Esophagus (tissue), 2 donors: ENCODE measurements at regions not wholly inside any gene's neighbourhood (a gene's known extent, or its start where the extent isn't known, plus 50 kb on each side); places are given as distances from the start of the nearest gene placed in this dataset.
"Not testable (repeated sequence)": the region's sequence is repeated elsewhere in the genome, so short reads cannot be mapped to it uniquely, and the experiment has no call there.

ENCODE experiments used
- H3K27ac ChIP-seq, 2 donors: one replicate each; pipeline ENCODE4 v1.5.1; 2013; ENCODE audit warnings: low read depth in 2 of 2, mild to moderate bottlenecking in 2 of 2, inconsistent platforms in 1 of 2, low read length in 1 of 2, moderate library complexity in 1 of 2
- H3K27me3 ChIP-seq, 2 donors: one replicate each; pipeline ENCODE4 v1.6.1; 2013; ENCODE audit warnings: low read length in 2 of 2, control low read depth in 1 of 2, mild to moderate bottlenecking in 1 of 2; ENCODE audit not compliant: insufficient read depth in 2 of 2, control insufficient read depth in 1 of 2
- H3K36me3 ChIP-seq, 2 donors: one replicate each; pipeline ENCODE4 v1.6.1; 2013; ENCODE audit warnings: low read length in 1 of 2; ENCODE audit not compliant: control insufficient read depth in 2 of 2, insufficient read depth in 2 of 2
- H3K4me1 ChIP-seq, 2 donors: one replicate each; pipeline ENCODE4 v1.6.1; 2013; ENCODE audit warnings: low read length in 1 of 2; ENCODE audit not compliant: control insufficient read depth in 2 of 2, insufficient read depth in 2 of 2
- H3K4me3 ChIP-seq, 2 donors: one replicate each; pipeline ENCODE4 v1.5.1; 2013; ENCODE audit warnings: low read length in 2 of 2, mild to moderate bottlenecking in 2 of 2, low read depth in 1 of 2, moderate library complexity in 1 of 2
- H3K9me3 ChIP-seq, 2 donors: one replicate each; pipeline ENCODE4 v1.6.1; 2013; ENCODE audit warnings: mild to moderate bottlenecking in 2 of 2, low read depth in 1 of 2, low read length in 1 of 2, moderate library complexity in 1 of 2; ENCODE audit not compliant: control insufficient read depth in 2 of 2, insufficient read depth in 1 of 2
- WGBS, 2 donors: extraction: QIAGEN DNeasy Blood & Tissue Kit; methylation state at CpG; one replicate each; pipeline ENCODE4 v1.1.7; 2013; 5-methylcytosine and 5-hydroxymethylcytosine counted together
- donor health status: healthy with polysubstance abuse.
- donor health status: Bipolar disorder and iron deficiency.

DNA sequence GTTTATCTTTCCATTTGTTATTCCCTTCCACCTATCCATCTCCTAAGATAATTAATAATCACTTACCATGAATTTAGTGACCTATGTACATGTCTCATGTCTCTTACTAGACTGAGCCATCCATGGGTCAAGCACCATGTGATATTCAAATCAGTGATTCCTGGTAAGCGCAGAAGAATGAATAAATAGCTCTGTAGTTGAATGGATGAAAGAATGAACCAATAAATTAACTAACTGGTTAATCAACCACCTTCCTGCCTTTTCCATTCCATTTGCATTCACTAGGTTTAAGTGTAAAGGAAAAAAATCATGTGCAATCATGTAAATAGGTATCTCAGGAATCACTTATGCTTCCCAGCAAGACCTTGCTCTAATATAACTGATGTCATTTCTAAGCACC lies 779.5 kb downstream of the NTRK3 start:
- H3K27me3 ChIP-seq: no peaks in the 10 kb centered on the region
- H3K4me1 ChIP-seq: no peaks in the 10 kb centered on the region
- no peak overlapping the region for H3K4me3 ChIP-seq
- 91 to 100% methylated on average over 1 of the region's 1 CpG for WGBS, 2 donors
- no peaks in the 10 kb centered on the region for H3K36me3 ChIP-seq
- H3K27ac ChIP-seq: no peak overlapping the region
- H3K9me3 ChIP-seq: no peaks in the 10 kb centered on the region

DNA sequence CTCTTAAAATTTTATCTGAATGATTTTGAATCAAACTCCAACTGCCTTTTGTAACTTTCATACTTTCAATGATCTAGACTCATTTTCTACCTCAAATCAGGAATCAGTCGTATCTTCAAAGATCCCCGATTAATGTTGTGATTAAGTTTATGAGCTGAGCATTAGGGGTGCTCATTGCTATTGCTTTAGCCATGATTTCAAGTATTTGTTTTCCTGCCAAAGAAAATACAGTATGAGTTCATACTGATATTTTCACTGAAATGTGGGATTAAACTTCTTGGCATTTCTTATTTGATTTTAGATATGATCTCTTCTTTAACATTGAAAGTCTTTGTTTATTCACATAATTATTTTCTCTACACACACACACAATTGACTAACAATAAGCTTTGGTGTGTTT lies 785.6 kb downstream of the NTRK3 start:
- WGBS, 2 donors: 28 to 40% methylated on average over 2 of the region's 2 CpGs
- Histone ChIP-seq H3K27me3 (no peaks in the 10 kb centered on the region), H3K36me3 (no peaks in the 10 kb centered on the region), H3K9me3 (no peaks in the 10 kb centered on the region), H3K4me3 (no peak overlapping the region), H3K27ac (no peak overlapping the region), H3K4me1 (no peaks in the 10 kb centered on the region)

DNA sequence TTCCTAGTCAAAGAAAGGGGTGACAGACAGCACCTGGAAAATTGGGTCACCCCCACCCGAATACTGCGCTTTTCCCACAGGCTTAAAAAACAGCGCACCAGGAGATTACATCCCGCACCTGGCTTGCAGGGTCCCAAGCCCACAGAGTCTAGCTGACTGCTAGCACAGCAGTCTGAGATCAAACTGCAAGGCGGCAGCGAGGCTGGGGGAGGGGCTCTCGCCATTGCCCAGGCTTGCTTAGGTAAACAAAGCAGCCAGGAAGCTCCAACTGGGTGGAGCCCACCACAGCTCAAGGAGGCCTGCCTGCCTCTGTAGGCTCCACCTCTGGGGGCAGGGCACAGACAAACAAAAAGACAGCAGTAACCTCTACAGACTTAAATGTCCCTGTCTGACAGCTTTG lies 792.6 kb downstream of the NTRK3 start:
- H3K27me3 ChIP-seq, H3K36me3 ChIP-seq, H3K9me3 ChIP-seq, H3K4me3 ChIP-seq, H3K27ac ChIP-seq, H3K4me1 ChIP-seq: not testable (repeated sequence)
- 49 to 50% methylated on average over 6 to 7 of the region's 7 CpGs for WGBS, 2 donors

DNA sequence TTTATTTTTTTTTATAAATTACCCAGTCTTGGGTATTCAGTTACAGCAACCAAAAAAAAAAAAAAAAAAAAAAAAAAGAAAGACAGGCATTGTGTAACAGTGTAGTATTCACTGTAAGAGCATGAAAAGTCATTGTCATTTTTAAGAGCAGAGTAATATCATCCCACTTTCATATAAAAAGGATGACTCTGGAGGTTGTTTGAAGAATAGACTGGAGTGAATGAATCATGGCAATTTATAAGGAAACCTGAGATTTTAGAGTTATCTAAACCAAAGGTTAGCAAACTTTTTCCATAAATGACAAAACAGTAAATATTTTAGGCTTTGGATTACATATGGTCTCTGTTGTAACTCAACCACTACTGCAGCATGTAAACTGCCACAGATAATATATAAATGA lies 794.9 kb downstream of the NTRK3 start:
- no peaks in the 10 kb centered on the region for H3K27me3 ChIP-seq
- H3K36me3 ChIP-seq: no peaks in the 10 kb centered on the region
- no peak overlapping the region for H3K4me3 ChIP-seq
- H3K4me1 ChIP-seq: no peaks in the 10 kb centered on the region
- H3K27ac ChIP-seq: no peak overlapping the region
- H3K9me3 ChIP-seq: no peaks in the 10 kb centered on the region

DNA sequence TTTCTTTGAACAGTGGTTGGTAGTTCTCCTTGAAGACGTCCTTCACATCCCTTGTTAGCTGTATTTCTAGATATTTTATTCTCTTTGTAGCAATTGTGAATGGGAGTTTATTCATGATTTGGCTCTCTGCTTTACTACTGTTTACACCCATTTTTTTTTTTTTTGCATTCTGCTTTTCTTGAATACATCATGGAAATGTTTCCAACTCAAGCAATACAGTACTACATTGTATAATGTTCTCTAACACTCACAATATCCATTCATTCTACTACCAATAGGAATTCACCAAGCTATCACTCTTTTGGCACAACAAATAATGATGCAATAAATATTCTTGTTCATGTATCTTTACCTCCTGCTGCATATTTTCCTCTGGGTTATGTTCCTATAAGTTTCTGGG lies 801.7 kb downstream of the NTRK3 start:
- Histone ChIP-seq H3K36me3 (no peaks in the 10 kb centered on the region), H3K27ac (no peak overlapping the region), H3K4me3 (no peak overlapping the region), H3K4me1 (no peaks in the 10 kb centered on the region), H3K27me3 (no peaks in the 10 kb centered on the region), H3K9me3 (no peaks in the 10 kb centered on the region)
- 77 to 88% methylated on average over 1 of the region's 1 CpG for WGBS, 2 donors

DNA sequence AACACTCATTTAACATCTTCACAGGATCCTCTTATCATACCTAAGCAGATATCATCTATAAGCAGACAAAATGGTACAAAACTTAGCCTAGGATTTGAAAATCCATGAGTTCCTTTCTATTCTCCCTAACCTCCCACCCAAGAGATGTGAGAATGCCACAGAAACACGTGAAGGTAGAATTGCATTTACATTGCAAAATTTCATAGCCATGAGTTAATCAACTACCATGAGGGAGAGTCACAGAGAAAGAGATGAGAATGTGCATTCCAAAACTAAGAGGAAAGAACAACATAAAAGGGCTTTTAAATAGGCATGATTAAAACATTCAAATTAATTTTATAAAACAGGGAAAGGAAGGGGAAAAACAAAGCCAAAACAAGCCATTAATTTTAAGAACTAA lies 806.2 kb downstream of the NTRK3 start:
- Histone ChIP-seq H3K4me3 (no peak overlapping the region), H3K4me1 (no peaks in the 10 kb centered on the region), H3K36me3 (no peaks in the 10 kb centered on the region), H3K27ac (no peak overlapping the region), H3K27me3 (no peaks in the 10 kb centered on the region), H3K9me3 (no peaks in the 10 kb centered on the region)
- WGBS, 2 donors: 13 to 24% methylated on average over 1 of the region's 1 CpG

DNA sequence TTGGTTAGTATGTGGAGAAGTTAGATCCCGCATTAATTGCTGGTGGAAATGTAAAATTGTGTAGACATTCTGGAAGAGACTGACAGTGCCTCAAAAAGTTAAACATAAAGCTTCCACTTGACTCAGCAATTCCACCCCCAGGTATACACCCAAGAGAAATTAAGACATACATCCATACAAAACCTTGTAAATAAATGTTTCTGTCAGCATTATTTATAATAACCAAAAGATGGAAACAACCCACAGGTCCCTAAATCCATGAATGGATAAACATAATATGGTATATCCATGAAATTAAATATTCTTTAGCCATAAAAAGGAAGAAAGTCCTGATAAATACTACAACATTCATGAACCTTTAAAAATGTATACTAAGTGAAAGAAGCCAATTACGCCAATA lies 817.4 kb downstream of the NTRK3 start:
- H3K4me3 ChIP-seq: no peak overlapping the region
- no peaks in the 10 kb centered on the region for H3K27me3 ChIP-seq
- H3K4me1 ChIP-seq: no peaks in the 10 kb centered on the region
- H3K27ac ChIP-seq: no peak overlapping the region
- no peaks in the 10 kb centered on the region for H3K9me3 ChIP-seq
- WGBS, 2 donors: 61 to 70% methylated on average over 2 of the region's 2 CpGs
- H3K36me3 ChIP-seq: no peaks in the 10 kb centered on the region

DNA sequence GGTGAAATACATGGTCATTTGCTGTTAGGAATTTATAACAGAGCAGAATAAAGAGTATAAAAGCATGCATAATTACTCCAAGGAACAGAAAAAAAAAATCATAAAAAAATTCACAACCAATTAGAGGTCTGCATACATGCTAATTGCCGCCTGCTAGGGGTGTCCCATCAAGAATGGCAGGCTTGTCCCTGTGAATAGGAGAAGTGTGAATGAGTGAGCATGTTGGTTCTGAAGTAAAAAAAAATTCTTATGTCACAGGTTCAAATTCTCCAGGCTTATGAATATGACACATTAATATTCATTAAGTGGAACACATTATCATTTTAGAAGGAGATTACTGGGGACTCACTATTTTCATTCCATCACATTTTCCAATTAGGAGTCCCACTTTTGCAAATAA lies 822.7 kb downstream of the NTRK3 start:
- Histone ChIP-seq H3K27ac (no peak overlapping the region), H3K36me3 (no peaks in the 10 kb centered on the region), H3K27me3 (no peaks in the 10 kb centered on the region), H3K9me3 (no peaks in the 10 kb centered on the region), H3K4me1 (no peaks in the 10 kb centered on the region), H3K4me3 (no peak overlapping the region)
- 78 to 79% methylated on average over 1 of the region's 1 CpG for WGBS, 2 donors

DNA sequence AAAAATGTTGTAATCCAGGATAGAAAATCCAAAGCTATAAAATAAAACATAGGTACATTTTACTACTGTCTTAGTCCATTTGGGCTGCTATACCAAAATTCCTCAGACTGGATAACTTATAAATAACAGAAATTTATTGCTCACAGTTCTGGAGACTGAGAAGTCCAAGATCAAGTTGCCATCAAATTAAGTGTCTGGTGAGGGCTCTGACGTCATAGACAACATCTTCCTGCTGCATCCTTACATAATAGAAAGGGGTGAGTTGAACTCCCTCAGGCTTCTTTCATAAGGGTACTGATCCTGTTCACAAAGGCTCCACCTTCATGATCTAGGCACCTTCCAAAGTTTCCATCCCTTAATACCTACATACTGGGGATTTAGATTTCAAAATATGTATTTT lies 826.8 kb downstream of the NTRK3 start:
- H3K4me1 ChIP-seq: no peaks in the 10 kb centered on the region
- no peak overlapping the region for H3K4me3 ChIP-seq
- H3K36me3 ChIP-seq: no peaks in the 10 kb centered on the region
- WGBS, 2 donors: 52 to 59% methylated on average over 1 of the region's 1 CpG
- H3K9me3 ChIP-seq: no peaks in the 10 kb centered on the region
- no peak overlapping the region for H3K27ac ChIP-seq
- H3K27me3 ChIP-seq: no peaks in the 10 kb centered on the region

DNA sequence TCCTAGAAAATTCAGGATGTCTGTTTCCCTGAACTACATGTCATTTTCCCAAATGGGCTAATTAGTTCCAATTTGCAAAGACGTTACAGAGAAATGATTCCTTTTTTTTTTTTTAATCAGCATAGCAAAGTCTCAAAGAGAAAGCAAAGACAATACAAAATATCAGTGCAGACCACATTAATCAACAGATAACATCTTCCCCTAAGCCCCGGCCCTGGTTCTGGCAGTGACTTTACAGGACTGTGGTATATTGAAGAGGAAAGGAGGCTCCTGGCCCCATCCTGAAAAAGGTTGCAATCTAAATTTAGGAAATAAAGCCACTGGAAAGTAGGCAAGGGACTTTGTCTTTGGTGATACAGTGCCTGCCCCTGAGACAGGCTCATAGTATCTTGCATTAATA lies 836.5 kb downstream of the NTRK3 start:
- Histone ChIP-seq H3K4me3 (no peak overlapping the region), H3K27ac (no peak overlapping the region), H3K9me3 (no peaks in the 10 kb centered on the region), H3K36me3 (no peaks in the 10 kb centered on the region), H3K27me3 (no peaks in the 10 kb centered on the region), H3K4me1 (no peaks in the 10 kb centered on the region)
- 62 to 67% methylated on average over 2 of the region's 2 CpGs for WGBS, 2 donors
